Stimulated activated naive B cell treated with anti-CD40 and anti-IgM and Interleukin-4, amounts not matched to agents 10 μg/mL and 1 μg/mL and 100 μg/mL, for 72 hours (primary cell): ENCODE measurements at regions not wholly inside any gene's neighbourhood (a gene's known extent, or its start where the extent isn't known, plus 50 kb on each side); places are given as distances from the start of the nearest gene placed in this dataset.
A peak's percentile ranks its signal among the peaks of the same experiment; 100 is the strongest.
"Not testable (repeated sequence)": the region's sequence is repeated elsewhere in the genome, so short reads cannot be mapped to it uniquely, and the experiment has no call there.

Source experiments
- ATAC-seq, 2 donors: fragments of 150-1000 bp; cut with Tn5 transposase; replicated peaks; 2 replicates each; pipeline ENCODE4 v1.10.0; 2021; ENCODE audit warnings: moderate library complexity in 1 of 2
- DNase-seq: peaks from one replicate; pipeline ENCODE4 v3.0.0; 2021
- H3K27ac Mint-ChIP-seq: one replicate; pipeline ENCODE4 v1.8.0; 2022; ENCODE audit warnings: mild to moderate bottlenecking, mixed read lengths
- H3K27me3 Mint-ChIP-seq, 2 donors: one replicate each; pipeline ENCODE4 v1.8.0; 2022; ENCODE audit warnings: mixed read lengths in 2 of 2
- H3K36me3 Mint-ChIP-seq, 2 donors: one replicate each; pipeline ENCODE4 v1.8.0; 2022; ENCODE audit warnings: mixed read lengths in 2 of 2, mild to moderate bottlenecking in 1 of 2
- H3K4me1 Mint-ChIP-seq, 2 donors: one replicate each; pipeline ENCODE4 v1.8.0; 2022; ENCODE audit warnings: mixed read lengths in 2 of 2, mild to moderate bottlenecking in 1 of 2
- H3K4me3 Mint-ChIP-seq, 2 donors: one replicate each; pipeline ENCODE4 v1.8.0; 2022; ENCODE audit warnings: mild to moderate bottlenecking in 2 of 2, mixed read lengths in 2 of 2, moderate library complexity in 1 of 2
- H3K9me3 Mint-ChIP-seq, 2 donors: one replicate each; pipeline ENCODE4 v1.8.0; 2022; ENCODE audit warnings: mixed read lengths in 2 of 2, mild to moderate bottlenecking in 1 of 2

- Mint-ChIP-seq H3K36me3 (no peaks in the 10 kb centered on the region), H3K27me3 (no peaks in the 10 kb centered on the region), H3K27ac (no peak overlapping the region), H3K9me3 (peaks cover 2 to 3% of the 10 kb centered on the region in 2 donors), H3K4me3 (no peak overlapping the region), H3K4me1 (no peaks in the 10 kb centered on the region)
- ATAC-seq (no peak), DNase-seq (no peak)
Measured at GRCh38 chr3:103167850-103168249, 733.0 kb downstream of the ZPLD1 start.

DNA sequence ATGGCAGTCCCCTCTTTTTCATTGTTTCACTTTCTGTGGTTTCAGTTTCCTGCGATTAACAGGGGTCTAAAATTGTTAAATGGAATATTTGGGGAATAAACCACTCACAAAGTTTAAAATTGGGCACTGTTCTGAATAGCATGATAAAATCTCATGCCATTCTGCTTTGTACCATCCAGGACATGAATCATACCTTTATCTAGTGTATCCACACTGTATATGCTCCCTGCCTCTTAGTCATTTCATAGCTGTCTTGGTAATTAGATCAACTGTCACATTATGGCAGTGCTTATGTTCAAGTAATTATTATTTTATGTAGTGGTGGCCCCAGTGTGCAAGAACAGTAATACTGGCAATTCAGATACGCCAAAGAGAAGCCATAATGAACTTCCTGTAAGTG lies 734.5 kb downstream of the ZPLD1 start:
- no peaks in the 10 kb centered on the region for H3K27me3 Mint-ChIP-seq
- ATAC-seq = no peak
- H3K9me3 Mint-ChIP-seq = peaks cover 2 to 3% of the 10 kb centered on the region in 2 donors
- H3K27ac Mint-ChIP-seq = no peak overlapping the region
- H3K4me3 Mint-ChIP-seq = no peak overlapping the region
- H3K4me1 Mint-ChIP-seq = no peaks in the 10 kb centered on the region
- no peak for DNase-seq
- no peaks in the 10 kb centered on the region for H3K36me3 Mint-ChIP-seq

DNA sequence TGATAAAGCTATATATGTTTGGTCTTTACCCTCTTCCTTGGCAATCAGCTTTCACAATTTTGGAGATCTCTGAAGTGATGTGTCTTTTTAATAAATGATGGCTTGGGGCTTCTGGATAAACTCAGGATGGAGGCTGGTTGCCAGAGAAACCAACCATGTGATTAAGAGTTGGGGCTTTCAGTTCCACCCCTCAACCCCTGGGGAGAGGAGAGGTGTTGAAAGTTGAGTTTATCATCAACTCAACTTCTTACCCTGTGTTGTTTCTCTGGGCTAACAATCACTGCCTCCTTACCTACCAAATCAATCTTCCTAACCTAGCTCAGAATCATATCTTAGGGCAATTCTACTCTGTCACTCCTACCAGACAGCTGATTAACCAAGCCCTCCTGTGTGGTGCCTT lies 735.8 kb downstream of the ZPLD1 start:
- DNase-seq = no peak
- Mint-ChIP-seq H3K27me3 (no peaks in the 10 kb centered on the region), H3K27ac (no peak overlapping the region), H3K9me3 (peaks cover 2 to 3% of the 10 kb centered on the region in 2 donors), H3K36me3 (no peaks in the 10 kb centered on the region), H3K4me3 (no peak overlapping the region), H3K4me1 (no peaks in the 10 kb centered on the region)
- ATAC-seq = no peak

GRCh38 chr3:103173940-103174339 lies 739.1 kb downstream of the ZPLD1 start:
- H3K36me3 Mint-ChIP-seq = no peaks in the 10 kb centered on the region
- no peaks in the 10 kb centered on the region for H3K27me3 Mint-ChIP-seq
- no peak overlapping the region for H3K27ac Mint-ChIP-seq

GRCh38 chr3:103181160-103181559 lies 746.3 kb downstream of the ZPLD1 start:
- ATAC-seq (no peak), DNase-seq (no peak)
- Mint-ChIP-seq H3K36me3 (no peaks in the 10 kb centered on the region), H3K4me1 (no peaks in the 10 kb centered on the region), H3K4me3 (no peak overlapping the region), H3K27ac (no peak overlapping the region), H3K9me3 (peaks cover 0 to 11% of the 10 kb centered on the region in 2 donors), H3K27me3 (no peaks in the 10 kb centered on the region)

More at GRCh38 chr3:103173940-103174339, 739.1 kb downstream of the ZPLD1 start:
- no peak for DNase-seq
- ATAC-seq = no peak
- Mint-ChIP-seq H3K9me3 (peaks cover 0 to 2% of the 10 kb centered on the region in 2 donors), H3K4me1 (no peaks in the 10 kb centered on the region), H3K4me3 (no peak overlapping the region)

DNA sequence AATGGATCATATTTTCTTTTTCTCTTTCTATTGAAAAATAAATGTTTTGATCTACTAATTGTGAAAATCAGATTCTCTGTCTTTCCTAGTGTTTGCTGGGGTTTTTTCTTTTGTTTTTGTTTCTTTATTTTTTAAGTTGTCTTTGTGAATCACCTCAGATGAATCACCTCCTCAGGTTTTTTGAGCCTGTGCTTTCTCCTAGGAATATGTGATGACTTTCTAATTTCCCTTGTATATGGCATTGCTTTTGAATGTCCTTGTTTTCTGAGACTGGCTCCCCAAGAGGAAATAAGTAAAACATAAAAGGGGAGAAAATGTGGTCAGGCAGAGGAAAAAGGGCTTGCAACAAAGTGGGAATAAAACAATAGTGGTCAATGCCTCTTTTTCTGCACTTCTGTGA lies 750.0 kb downstream of the ZPLD1 start:
- Mint-ChIP-seq H3K27me3 (no peaks in the 10 kb centered on the region), H3K4me1 (no peaks in the 10 kb centered on the region), H3K27ac (no peak overlapping the region), H3K36me3 (no peaks in the 10 kb centered on the region), H3K9me3 (peaks cover 0 to 8% of the 10 kb centered on the region in 2 donors), H3K4me3 (no peak overlapping the region)
- ATAC-seq (no peak), DNase-seq (no peak)

DNA sequence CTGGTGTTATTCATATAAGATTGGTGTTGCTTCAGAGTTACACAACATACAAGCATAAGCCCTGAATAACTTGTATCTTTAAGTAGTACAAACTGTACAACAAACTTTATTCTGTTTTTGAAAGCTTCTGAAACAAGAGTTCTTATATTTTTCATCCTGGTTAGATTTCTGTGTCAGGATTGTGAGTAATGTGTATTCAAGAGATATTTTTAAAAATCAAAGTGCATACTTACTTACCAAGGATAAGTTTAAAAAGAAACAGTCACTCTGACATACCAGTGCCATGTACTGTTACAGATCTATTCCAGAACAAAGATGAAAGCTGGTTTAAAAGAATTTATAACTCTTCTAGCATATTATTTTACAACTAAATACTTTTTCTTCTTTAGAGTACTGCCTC lies 755.1 kb downstream of the ZPLD1 start:
- no peak for DNase-seq
- no peak overlapping the region for H3K27ac Mint-ChIP-seq

DNA sequence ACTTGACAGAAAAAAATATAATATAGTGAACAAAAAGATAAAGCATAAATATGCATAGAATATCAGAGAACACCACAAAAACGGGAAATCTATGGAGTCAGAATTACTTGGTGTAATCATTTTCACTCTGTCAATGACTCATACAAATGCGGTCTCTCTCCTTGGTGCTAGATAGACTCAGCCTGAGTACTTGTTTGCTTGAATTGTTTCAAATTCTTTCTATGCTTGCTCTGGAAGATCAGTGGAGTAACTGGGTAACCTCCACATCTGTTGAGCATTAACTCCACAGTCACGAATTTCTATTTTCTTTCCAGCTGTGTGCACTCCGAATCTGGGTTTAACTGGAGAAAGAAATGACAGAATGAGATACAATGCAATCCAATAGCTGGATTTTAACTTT lies 760.4 kb downstream of the ZPLD1 start:
- no peaks in the 10 kb centered on the region for H3K27me3 Mint-ChIP-seq
- H3K9me3 Mint-ChIP-seq = peaks cover 0 to 5% of the 10 kb centered on the region in 2 donors
- H3K4me1 Mint-ChIP-seq = no peaks in the 10 kb centered on the region
- H3K27ac Mint-ChIP-seq = no peak overlapping the region
- DNase-seq (no peak), ATAC-seq (no peak)
- H3K36me3 Mint-ChIP-seq = no peaks in the 10 kb centered on the region
- H3K4me3 Mint-ChIP-seq = no peak overlapping the region

More for the DNA sequence above, 755.1 kb downstream of the ZPLD1 start:
- Mint-ChIP-seq H3K4me1 (no peaks in the 10 kb centered on the region), H3K9me3 (peaks cover 0 to 5% of the 10 kb centered on the region in 2 donors), H3K27me3 (no peaks in the 10 kb centered on the region), H3K36me3 (no peaks in the 10 kb centered on the region), H3K4me3 (no peak overlapping the region)
- ATAC-seq = no peak

DNA sequence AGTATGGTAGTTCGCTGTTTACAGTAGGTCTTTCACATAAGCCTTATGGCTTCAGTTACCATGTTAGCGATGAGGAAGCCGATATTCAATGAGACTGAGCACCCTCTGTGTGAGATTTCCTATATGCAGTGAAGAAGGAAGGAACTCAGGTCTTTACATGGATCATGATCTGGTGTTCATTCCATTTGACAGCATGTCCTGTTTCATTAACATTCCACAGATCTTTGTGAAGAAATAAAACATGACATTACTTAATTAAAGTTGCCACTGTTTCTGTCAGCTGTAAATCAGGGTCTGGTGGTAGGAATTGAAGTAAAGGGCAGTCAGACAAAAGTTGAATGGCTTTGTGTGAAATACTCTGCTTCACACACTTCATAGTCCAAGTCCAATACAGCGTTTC lies 768.6 kb downstream of the ZPLD1 start:
- Mint-ChIP-seq H3K4me3 (no peak overlapping the region), H3K27ac (no peak overlapping the region)
- no peak for DNase-seq

GRCh38 chr3:103210583-103210982 lies 775.8 kb downstream of the ZPLD1 start:
- Mint-ChIP-seq H3K27me3 (no peaks in the 10 kb centered on the region), H3K36me3 (no peaks in the 10 kb centered on the region), H3K4me3 (no peak overlapping the region), H3K27ac (no peak overlapping the region), H3K9me3 (peaks cover 0 to 2% of the 10 kb centered on the region in 2 donors), H3K4me1 (no peaks in the 10 kb centered on the region)
- ATAC-seq (no peak), DNase-seq (no peak)

More for the DNA sequence above, 768.6 kb downstream of the ZPLD1 start:
- H3K4me1 Mint-ChIP-seq = no peaks in the 10 kb centered on the region
- H3K36me3 Mint-ChIP-seq = no peaks in the 10 kb centered on the region
- peaks cover 0 to 1% of the 10 kb centered on the region in 2 donors for H3K9me3 Mint-ChIP-seq
- no peaks in the 10 kb centered on the region for H3K27me3 Mint-ChIP-seq
- no peak for ATAC-seq

DNA sequence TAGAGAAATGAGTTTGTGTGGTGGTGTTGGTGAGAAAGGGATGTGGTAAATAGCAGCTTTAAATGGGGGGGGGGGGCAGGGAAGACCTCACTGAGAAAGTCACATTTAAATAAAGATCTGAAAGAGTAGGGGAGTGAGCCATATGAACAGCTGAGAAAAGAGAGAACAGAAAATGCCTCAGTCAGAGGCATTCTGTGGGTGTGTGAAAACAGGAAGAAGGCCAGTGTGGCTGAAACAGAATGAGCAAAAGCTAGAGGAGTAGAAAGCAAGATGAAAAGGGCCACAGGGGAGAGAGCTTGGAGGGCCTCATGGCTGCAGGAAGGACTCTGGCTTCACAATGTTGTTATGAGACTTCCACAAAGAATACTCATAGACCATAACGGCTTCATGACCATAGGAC lies 783.3 kb downstream of the ZPLD1 start:
- Mint-ChIP-seq H3K9me3 (no peaks in the 10 kb centered on the region), H3K36me3 (no peaks in the 10 kb centered on the region), H3K27me3 (no peaks in the 10 kb centered on the region), H3K4me3 (no peak overlapping the region), H3K4me1 (no peaks in the 10 kb centered on the region), H3K27ac (no peak overlapping the region)
- peak; percentile 97 for ATAC-seq
- DNase-seq = no peak

- no peak for DNase-seq
- Mint-ChIP-seq H3K27me3 (no peaks in the 10 kb centered on the region), H3K4me1 (no peaks in the 10 kb centered on the region), H3K9me3 (no peaks in the 10 kb centered on the region), H3K27ac (no peak overlapping the region), H3K4me3 (no peak overlapping the region), H3K36me3 (no peaks in the 10 kb centered on the region)
- ATAC-seq = no peak
Measured at GRCh38 chr3:103218793-103219192, 784.0 kb downstream of the ZPLD1 start.

DNA sequence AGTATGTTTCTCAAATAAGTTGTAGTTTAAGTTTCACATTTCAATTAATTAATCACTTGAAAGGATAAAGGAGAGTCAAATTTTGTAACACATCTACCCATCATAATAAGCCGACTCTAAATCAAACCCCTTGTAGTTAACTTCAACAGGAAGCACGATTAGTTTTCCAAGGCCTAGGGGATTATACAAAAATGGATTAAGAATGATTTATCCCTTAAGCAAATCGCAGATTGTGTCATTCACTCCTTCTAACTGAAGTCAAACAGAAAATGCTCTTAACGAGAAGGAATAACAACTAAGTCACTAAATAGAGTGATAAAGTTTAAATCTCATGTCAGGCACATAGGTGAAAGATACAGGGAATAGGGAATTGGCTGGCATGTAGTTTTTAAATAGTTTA lies 792.8 kb downstream of the ZPLD1 start:
- H3K4me1 Mint-ChIP-seq = no peaks in the 10 kb centered on the region
- no peaks in the 10 kb centered on the region for H3K27me3 Mint-ChIP-seq
- peaks cover 2 to 5% of the 10 kb centered on the region in 2 donors for H3K9me3 Mint-ChIP-seq
- DNase-seq = no peak
- H3K4me3 Mint-ChIP-seq = no peak overlapping the region
- no peak for ATAC-seq
- H3K36me3 Mint-ChIP-seq = no peaks in the 10 kb centered on the region
- no peak overlapping the region for H3K27ac Mint-ChIP-seq

DNA sequence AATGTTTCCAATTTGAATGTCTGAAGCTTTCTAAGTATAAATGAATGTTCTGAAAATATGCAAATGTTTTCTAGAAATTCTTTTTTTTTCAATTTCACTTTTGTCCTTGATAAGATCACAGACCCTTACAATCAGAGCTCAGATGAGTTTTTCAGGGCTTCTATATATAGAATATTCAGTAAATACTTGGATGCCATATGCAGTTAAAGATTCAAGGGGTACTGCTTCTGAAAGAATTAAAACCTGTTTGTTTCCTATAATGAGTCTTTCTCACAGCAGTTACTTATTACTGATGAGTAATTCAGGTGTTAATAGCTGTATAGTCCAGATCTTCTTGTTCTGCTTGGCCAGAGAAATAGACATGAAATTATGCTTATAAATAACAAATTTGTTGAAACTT lies 812.6 kb downstream of the ZPLD1 start:
- Mint-ChIP-seq H3K27ac (no peak overlapping the region), H3K36me3 (no peaks in the 10 kb centered on the region), H3K9me3 (peaks cover 0 to 2% of the 10 kb centered on the region in 2 donors), H3K27me3 (no peaks in the 10 kb centered on the region), H3K4me1 (no peaks in the 10 kb centered on the region), H3K4me3 (no peak overlapping the region)
- DNase-seq (no peak), ATAC-seq (no peak)

GRCh38 chr3:103254827-103255226 lies 820.0 kb downstream of the ZPLD1 start:
- ATAC-seq, H3K36me3 Mint-ChIP-seq, H3K4me3 Mint-ChIP-seq, H3K27ac Mint-ChIP-seq, H3K4me1 Mint-ChIP-seq, DNase-seq, H3K27me3 Mint-ChIP-seq, H3K9me3 Mint-ChIP-seq: not testable (repeated sequence)

- Mint-ChIP-seq H3K4me1 (no peaks in the 10 kb centered on the region), H3K4me3 (no peak overlapping the region), H3K9me3 (peaks cover 5 to 14% of the 10 kb centered on the region in 2 donors), H3K27ac (no peak overlapping the region), H3K36me3 (no peaks in the 10 kb centered on the region), H3K27me3 (no peaks in the 10 kb centered on the region)
- DNase-seq = no peak
- no peak for ATAC-seq
Measured at GRCh38 chr3:103269287-103269686, 834.5 kb downstream of the ZPLD1 start.
